Neutrophil (primary cell): ENCODE measurements at regions not wholly inside any gene's neighbourhood (a gene's known extent, or its start where the extent isn't known, plus 50 kb on each side); places are given as distances from the start of the nearest gene placed in this dataset.

ENCODE experiments used
- H3K27ac ChIP-seq: fragments of 200-600 bp; sonication (generic); 2 replicates; pipeline ENCODE4 v1.5.1; 2016; ENCODE audit warnings: mild to moderate bottlenecking, moderate library complexity
- H3K27me3 ChIP-seq: fragments of 200-600 bp; sonication (generic); 2 replicates; pipeline ENCODE4 v1.6.0; 2016; ENCODE audit warnings: mild to moderate bottlenecking
- H3K36me3 ChIP-seq: fragments of 200-600 bp; sonication (generic); 2 replicates; pipeline ENCODE4 v1.5.1; 2017
- H3K4me1 ChIP-seq, 2 experiments: fragments of 200-600 bp in 1 of 2; sonication (generic) in 1 of 2; 1 replicate in 1 of 2; 2 replicates in 1 of 2; pipeline versions ENCODE4 v1.5.1 to v1.6.1; 2013 to 2016; ENCODE audit warnings: low read depth in 1 of 2, low read length in 1 of 2, mild to moderate bottlenecking in 1 of 2, moderate library complexity in 1 of 2; ENCODE audit not compliant: control insufficient read depth in 1 of 2, insufficient read depth in 1 of 2
- H3K4me3 ChIP-seq, 2 experiments: fragments of 200-600 bp in 1 of 2; sonication (generic) in 1 of 2; 1 replicate in 1 of 2; 2 replicates in 1 of 2; pipeline ENCODE4 v1.5.1; 2013 to 2016; ENCODE audit warnings: low read depth in 1 of 2, low read length in 1 of 2, mild to moderate bottlenecking in 1 of 2, moderate library complexity in 1 of 2
- H3K9me3 ChIP-seq: fragments of 200-600 bp; sonication (generic); 2 replicates; pipeline ENCODE4 v1.5.1; 2016
- TF ChIP-seq, protein P1 (sequence below): fragments of 200-600 bp; sonication (generic); IDR thresholded peaks from 2 replicates; pipeline ENCODE4 v1.5.1; 2016; ENCODE audit warnings: antibody characterized with exemption

DNA sequence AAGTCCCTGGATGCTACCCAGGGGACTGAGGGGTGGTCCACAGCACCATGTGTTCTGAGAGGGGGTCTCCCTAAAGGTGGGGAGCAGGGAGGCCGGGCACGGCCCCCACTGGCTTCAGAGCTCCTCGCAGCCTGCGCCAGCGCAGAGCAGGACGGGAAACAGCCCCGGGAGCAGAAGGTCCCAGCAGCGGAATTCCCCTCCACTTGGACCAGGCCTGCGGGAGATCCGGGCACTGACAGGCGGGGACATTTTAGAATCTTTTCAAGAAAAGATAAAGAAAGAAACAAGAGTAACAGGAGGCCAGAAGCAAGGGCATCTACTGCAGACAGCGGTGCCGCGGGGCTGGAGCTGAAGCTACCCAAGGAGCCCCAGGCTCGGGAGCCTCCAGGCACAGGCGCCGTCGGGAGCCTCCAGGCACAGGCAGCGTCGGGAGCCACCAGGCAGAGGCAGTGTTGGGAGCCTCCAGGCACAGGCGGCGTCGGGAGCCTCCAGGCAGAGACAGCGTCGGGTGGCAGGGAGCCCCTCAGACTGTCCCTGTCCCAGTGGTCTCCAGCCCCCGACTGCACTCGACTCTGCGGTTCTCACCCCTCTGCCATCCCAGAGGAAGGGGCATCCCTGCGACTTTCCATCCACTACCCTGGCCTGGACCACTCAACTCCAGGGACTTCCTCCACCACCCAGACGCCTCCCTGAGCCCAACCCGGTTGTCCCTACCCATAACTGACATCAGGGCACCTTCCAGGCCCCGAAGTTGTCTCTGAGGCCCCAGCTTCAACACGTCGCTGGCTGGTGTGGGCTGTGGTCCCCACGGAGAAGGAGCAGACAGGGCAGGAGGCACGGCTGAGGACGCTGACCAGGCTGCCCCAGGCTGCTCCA is 211.1 kb downstream of the BRD1 start:
- TF ChIP-seq, protein P1, sequence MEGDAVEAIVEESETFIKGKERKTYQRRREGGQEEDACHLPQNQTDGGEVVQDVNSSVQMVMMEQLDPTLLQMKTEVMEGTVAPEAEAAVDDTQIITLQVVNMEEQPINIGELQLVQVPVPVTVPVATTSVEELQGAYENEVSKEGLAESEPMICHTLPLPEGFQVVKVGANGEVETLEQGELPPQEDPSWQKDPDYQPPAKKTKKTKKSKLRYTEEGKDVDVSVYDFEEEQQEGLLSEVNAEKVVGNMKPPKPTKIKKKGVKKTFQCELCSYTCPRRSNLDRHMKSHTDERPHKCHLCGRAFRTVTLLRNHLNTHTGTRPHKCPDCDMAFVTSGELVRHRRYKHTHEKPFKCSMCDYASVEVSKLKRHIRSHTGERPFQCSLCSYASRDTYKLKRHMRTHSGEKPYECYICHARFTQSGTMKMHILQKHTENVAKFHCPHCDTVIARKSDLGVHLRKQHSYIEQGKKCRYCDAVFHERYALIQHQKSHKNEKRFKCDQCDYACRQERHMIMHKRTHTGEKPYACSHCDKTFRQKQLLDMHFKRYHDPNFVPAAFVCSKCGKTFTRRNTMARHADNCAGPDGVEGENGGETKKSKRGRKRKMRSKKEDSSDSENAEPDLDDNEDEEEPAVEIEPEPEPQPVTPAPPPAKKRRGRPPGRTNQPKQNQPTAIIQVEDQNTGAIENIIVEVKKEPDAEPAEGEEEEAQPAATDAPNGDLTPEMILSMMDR, result no peak
- no peaks in the 10 kb centered on the region for H3K4me1 ChIP-seq
- no peaks in the 10 kb centered on the region for H3K9me3 ChIP-seq
- no peak overlapping the region for H3K4me3 ChIP-seq
- peaks cover 7% of the 10 kb centered on the region for H3K36me3 ChIP-seq
- no peak overlapping the region for H3K27ac ChIP-seq
- no peaks in the 10 kb centered on the region for H3K27me3 ChIP-seq

DNA sequence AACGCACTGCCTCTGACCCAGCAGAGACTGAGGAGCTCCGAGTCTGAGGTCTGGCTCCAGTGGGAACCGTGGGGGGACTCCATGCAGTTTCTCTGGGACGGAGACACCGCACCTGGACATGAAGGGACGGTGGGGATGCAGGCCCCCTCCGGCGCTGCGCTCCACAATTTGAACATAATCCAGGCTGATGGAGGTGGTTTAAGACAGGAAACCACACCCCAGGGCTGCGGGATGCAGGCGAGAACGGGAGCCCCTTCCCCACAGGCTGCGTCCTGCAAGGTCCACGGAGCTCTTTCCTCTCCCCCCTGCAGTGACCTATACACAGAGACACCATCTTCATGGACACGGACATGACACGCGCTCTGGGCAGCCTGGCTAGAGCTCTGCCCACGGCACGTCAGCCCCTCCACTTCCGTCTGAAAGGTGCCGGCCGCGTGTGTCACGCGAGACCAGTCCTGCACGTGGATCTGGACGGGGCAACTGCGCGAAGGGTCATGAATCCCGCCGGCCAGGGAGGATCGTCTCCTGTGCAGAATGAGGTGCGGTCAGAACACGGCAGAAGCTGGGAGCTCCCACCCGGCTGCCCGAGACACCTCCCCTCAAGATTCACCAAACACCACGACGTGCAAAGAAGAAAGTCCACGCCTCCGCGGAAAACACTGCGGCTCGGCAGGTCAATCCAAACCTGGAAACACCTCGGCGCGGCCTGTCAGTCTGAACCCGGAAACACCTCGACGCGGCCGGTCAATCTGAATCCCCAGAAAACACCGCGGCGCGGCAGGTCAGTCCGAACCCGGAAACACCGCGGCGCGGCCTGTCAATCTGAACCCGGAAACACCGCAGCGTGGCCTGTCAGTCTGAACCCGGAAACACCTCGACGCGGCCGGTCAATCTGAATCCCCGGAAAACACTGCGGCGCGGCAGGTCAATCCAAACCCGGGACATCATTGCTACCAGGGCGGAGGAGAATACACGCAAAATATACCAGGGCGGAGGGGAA is 212.4 kb downstream of the BRD1 start:
- Histone ChIP-seq H3K4me3 (no peak overlapping the region), H3K9me3 (no peaks in the 10 kb centered on the region), H3K4me1 (no peaks in the 10 kb centered on the region), H3K36me3 (peaks cover 3% of the 10 kb centered on the region), H3K27ac (no peak overlapping the region), H3K27me3 (no peaks in the 10 kb centered on the region)
- TF ChIP-seq, protein P1, result no peak

DNA sequence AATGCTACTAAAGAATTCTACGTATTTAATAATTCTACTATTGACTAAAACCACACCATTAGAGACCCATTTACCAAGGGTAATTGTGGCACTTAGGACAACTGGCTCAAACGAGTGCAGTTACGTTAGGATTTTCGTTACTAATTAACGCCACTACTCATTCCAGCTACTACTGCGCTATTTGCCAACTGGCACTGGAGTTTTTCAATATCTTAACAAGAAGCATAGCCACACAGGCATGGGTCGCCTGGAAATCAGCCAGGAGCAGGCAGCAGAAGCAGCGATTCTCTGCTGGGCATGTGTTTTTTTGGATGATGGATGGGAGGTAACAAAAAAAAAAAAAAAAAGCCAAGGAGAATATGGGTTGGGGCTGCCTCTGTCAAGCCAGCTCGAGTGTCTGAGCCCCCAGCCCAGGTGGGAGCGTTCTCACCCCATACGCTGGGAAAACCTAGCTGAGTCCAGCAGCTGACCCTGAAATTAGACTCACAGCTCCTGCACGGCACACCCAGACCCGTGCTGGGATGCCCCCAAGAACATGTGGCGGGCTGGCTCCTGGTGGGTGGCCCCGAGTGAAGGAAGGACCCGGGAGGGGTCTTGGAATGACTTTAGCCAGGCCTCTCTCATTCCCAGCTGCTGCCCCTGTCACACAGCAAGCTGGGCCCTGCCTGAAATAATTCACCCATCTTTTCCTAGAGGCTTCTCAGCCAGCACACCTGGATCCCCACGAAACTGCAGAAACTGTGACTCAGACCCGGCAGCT is 214.0 kb downstream of the BRD1 start:
- Histone ChIP-seq H3K27me3 (no peaks in the 10 kb centered on the region), H3K36me3 (no peaks in the 10 kb centered on the region), H3K9me3 (no peaks in the 10 kb centered on the region), H3K4me1 (no peaks in the 10 kb centered on the region), H3K27ac (no peak overlapping the region), H3K4me3 (no peak overlapping the region)
- TF ChIP-seq, protein P1, result no peak

DNA sequence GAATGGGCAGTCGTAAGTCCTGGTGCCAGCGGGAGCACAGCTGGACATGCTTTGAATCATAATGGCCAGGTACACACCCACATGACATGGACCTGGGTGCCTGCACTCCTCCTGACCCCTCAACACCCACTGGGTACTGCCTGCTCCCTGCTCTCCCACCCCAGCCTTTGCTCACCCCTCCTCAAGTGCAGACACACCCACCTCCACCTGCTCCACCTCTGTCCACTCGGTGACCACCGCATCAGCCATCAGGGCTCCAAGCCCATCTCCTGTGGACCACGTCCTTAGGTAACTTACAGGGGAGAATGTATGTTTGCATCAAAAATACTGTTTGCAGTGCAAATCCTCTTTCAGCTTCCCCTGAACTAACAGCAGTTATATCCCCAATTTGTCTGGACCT is 214.6 kb downstream of the BRD1 start:
- TF ChIP-seq, protein P1, result no peak
- H3K4me3 ChIP-seq, result no peak overlapping the region
- H3K9me3 ChIP-seq, result no peaks in the 10 kb centered on the region
- H3K36me3 ChIP-seq, result no peaks in the 10 kb centered on the region
- no peaks in the 10 kb centered on the region for H3K4me1 ChIP-seq
- H3K27me3 ChIP-seq, result no peaks in the 10 kb centered on the region
- H3K27ac ChIP-seq, result no peak overlapping the region

DNA sequence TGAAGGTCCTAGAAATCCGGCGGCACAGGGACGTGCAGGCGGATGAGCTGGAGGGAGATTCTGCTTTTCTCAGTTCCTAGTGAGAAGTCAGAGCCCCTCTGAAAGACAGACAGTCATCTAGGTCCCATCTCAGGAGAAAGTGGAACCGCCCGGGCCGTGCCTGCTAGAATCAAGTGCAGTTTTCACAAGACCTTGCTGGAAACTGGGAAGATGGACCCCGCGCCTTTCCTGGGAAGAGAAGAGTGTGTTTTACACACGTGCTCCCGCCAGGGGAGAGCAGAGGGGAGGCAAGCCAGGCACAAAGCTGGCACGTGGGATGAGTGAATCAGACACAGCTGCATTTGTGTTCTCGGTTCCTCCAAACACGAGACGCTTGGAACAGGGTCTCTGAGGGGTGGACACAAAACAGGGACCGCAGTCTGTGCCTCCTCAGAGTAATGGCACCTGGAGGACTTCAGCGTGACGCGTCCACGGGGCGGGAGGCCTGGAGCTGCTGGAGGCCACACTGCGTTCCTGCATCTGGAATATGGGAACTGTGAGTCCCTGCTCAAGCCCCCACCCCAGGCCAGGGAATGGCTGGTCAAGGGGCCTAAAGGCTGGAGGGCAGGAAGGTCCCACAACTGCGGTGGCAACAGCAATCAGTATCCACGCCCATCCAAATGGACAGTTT is 218.3 kb downstream of the BRD1 start:
- H3K4me3 ChIP-seq, result no peak overlapping the region
- H3K4me1 ChIP-seq, result no peaks in the 10 kb centered on the region
- H3K27ac ChIP-seq, result no peak overlapping the region
- H3K36me3 ChIP-seq, result no peaks in the 10 kb centered on the region
- TF ChIP-seq, protein P1, result no peak
- no peaks in the 10 kb centered on the region for H3K27me3 ChIP-seq
- no peaks in the 10 kb centered on the region for H3K9me3 ChIP-seq
